Activated naive CD4-positive, alpha-beta T cell treated with anti-CD3 and anti-CD28 coated beads, Interleukin-2, amount 50 U/mL, for 72 hours (primary cell): ENCODE measurements at regions not wholly inside any gene's neighbourhood (a gene's known extent, or its start where the extent isn't known, plus 50 kb on each side); places are given as distances from the start of the nearest gene placed in this dataset.
"Not testable (repeated sequence)": the region's sequence is repeated elsewhere in the genome, so short reads cannot be mapped to it uniquely, and the experiment has no call there.

Source experiments
- ATAC-seq, 2 donors: fragments of 150-1000 bp; cut with Tn5 transposase; 2 replicates each; pipeline ENCODE4 v1.10.0; 2021; ENCODE audit warnings: mild to moderate bottlenecking in 2 of 2, moderate library complexity in 2 of 2
- DNase-seq, 2 donors: peaks; one replicate each; pipeline ENCODE4 v3.0.0; 2021 to 2022; ENCODE audit warnings: low spot score in 2 of 2
- H3K27ac Mint-ChIP-seq, 2 donors: one replicate each; pipeline ENCODE4 v1.8.0; 2022; ENCODE audit warnings: mild to moderate bottlenecking in 2 of 2, mixed read lengths in 2 of 2
- H3K36me3 Mint-ChIP-seq, 2 donors: one replicate each; pipeline ENCODE4 v1.8.0; 2022; ENCODE audit warnings: mixed read lengths in 2 of 2
- H3K9me3 Mint-ChIP-seq, 2 donors: one replicate each; pipeline ENCODE4 v1.8.0; 2022; ENCODE audit warnings: mixed read lengths in 2 of 2

- DNase-seq (no peak), ATAC-seq (no peak)
- Mint-ChIP-seq H3K36me3 (no peaks in the 10 kb centered on the region), H3K9me3 (peaks cover 4 to 20% of the 10 kb centered on the region in 2 donors), H3K27ac (no peak overlapping the region)
These were observed 435.4 kb upstream of the TENM3 start for GRCh38 chr4:181807771-181808170.

GRCh38 chr4:181810711-181811110, 432.5 kb upstream of the TENM3 start:
- Mint-ChIP-seq H3K9me3 (peaks cover 8 to 18% of the 10 kb centered on the region in 2 donors), H3K27ac (no peak overlapping the region), H3K36me3 (no peaks in the 10 kb centered on the region)
- no peak for ATAC-seq
- DNase-seq = no peak

GRCh38 chr4:181811550-181811949, 431.7 kb upstream of the TENM3 start:
- not testable (repeated sequence) for H3K36me3 Mint-ChIP-seq, DNase-seq, H3K27ac Mint-ChIP-seq, ATAC-seq
- peaks cover 11 to 14% of the 10 kb centered on the region in 2 donors for H3K9me3 Mint-ChIP-seq

- DNase-seq (no peak), ATAC-seq (no peak)
- no peaks in the 10 kb centered on the region for H3K36me3 Mint-ChIP-seq
- no peak overlapping the region for H3K27ac Mint-ChIP-seq
- H3K9me3 Mint-ChIP-seq = peaks cover 4% of the 10 kb centered on the region in 2 donors
These were observed 423.3 kb upstream of the TENM3 start for GRCh38 chr4:181819946-181820345.

GRCh38 chr4:181820553-181820952, 422.6 kb upstream of the TENM3 start:
- no peak for ATAC-seq
- no peak overlapping the region for H3K27ac Mint-ChIP-seq
- peaks cover 4% of the 10 kb centered on the region in 2 donors for H3K9me3 Mint-ChIP-seq
- DNase-seq = no peak
- no peaks in the 10 kb centered on the region for H3K36me3 Mint-ChIP-seq

- no peaks in the 10 kb centered on the region for H3K36me3 Mint-ChIP-seq
- no peak overlapping the region for H3K27ac Mint-ChIP-seq
- DNase-seq (no peak), ATAC-seq (no peak)
- H3K9me3 Mint-ChIP-seq = peaks cover 0 to 4% of the 10 kb centered on the region in 2 donors
These were observed 421.9 kb upstream of the TENM3 start for GRCh38 chr4:181821039-181822004.

GRCh38 chr4:181822005-181822375, 421.2 kb upstream of the TENM3 start:
- Mint-ChIP-seq H3K9me3 (peaks cover 0 to 4% of the 10 kb centered on the region in 2 donors), H3K27ac (no peak overlapping the region), H3K36me3 (no peaks in the 10 kb centered on the region)
- no peak for DNase-seq
- ATAC-seq = no peak

GRCh38 chr4:181823183-181823582, 420.0 kb upstream of the TENM3 start:
- H3K9me3 Mint-ChIP-seq = peaks cover 0 to 4% of the 10 kb centered on the region in 2 donors
- no peaks in the 10 kb centered on the region for H3K36me3 Mint-ChIP-seq
- ATAC-seq (no peak), DNase-seq (no peak)
- H3K27ac Mint-ChIP-seq = no peak overlapping the region

GRCh38 chr4:181823645-181824044, 419.6 kb upstream of the TENM3 start:
- DNase-seq (no peak), ATAC-seq (no peak)
- H3K9me3 Mint-ChIP-seq = peaks cover 0 to 5% of the 10 kb centered on the region in 2 donors
- no peaks in the 10 kb centered on the region for H3K36me3 Mint-ChIP-seq
- no peak overlapping the region for H3K27ac Mint-ChIP-seq

GRCh38 chr4:181825564-181825963, 417.6 kb upstream of the TENM3 start:
- no peak for ATAC-seq
- Mint-ChIP-seq H3K9me3 (peaks cover 0 to 18% of the 10 kb centered on the region in 2 donors), H3K36me3 (no peaks in the 10 kb centered on the region), H3K27ac (no peak overlapping the region)
- no peak for DNase-seq

- H3K9me3 Mint-ChIP-seq = peaks cover 0 to 18% of the 10 kb centered on the region in 2 donors
- no peak overlapping the region for H3K27ac Mint-ChIP-seq
- DNase-seq (no peak), ATAC-seq (no peak)
- no peaks in the 10 kb centered on the region for H3K36me3 Mint-ChIP-seq
These were observed 416.0 kb upstream of the TENM3 start for GRCh38 chr4:181827246-181827645.

GRCh38 chr4:181830404-181831035, 412.7 kb upstream of the TENM3 start:
- DNase-seq = no peak
- no peak overlapping the region for H3K27ac Mint-ChIP-seq
- H3K9me3 Mint-ChIP-seq = peaks cover 0 to 25% of the 10 kb centered on the region in 2 donors
- H3K36me3 Mint-ChIP-seq = no peaks in the 10 kb centered on the region
- no peak for ATAC-seq

GRCh38 chr4:181834071-181834470, 409.1 kb upstream of the TENM3 start:
- DNase-seq = no peak
- no peak for ATAC-seq
- no peaks in the 10 kb centered on the region for H3K36me3 Mint-ChIP-seq
- H3K9me3 Mint-ChIP-seq = peaks cover 0 to 20% of the 10 kb centered on the region in 2 donors
- H3K27ac Mint-ChIP-seq = no peak overlapping the region

GRCh38 chr4:181835348-181835747, 407.9 kb upstream of the TENM3 start:
- H3K9me3 Mint-ChIP-seq = peaks cover 0 to 11% of the 10 kb centered on the region in 2 donors
- DNase-seq (no peak), ATAC-seq (no peak)
- H3K36me3 Mint-ChIP-seq = no peaks in the 10 kb centered on the region
- H3K27ac Mint-ChIP-seq = no peak overlapping the region

GRCh38 chr4:181838253-181838652, 404.9 kb upstream of the TENM3 start:
- Mint-ChIP-seq H3K36me3 (no peaks in the 10 kb centered on the region), H3K27ac (no peak overlapping the region), H3K9me3 (peaks cover 0 to 9% of the 10 kb centered on the region in 2 donors)
- DNase-seq (no peak), ATAC-seq (no peak)

GRCh38 chr4:181843797-181844196, 399.4 kb upstream of the TENM3 start:
- not testable (repeated sequence) for ATAC-seq, DNase-seq, H3K27ac Mint-ChIP-seq, H3K9me3 Mint-ChIP-seq, H3K36me3 Mint-ChIP-seq

- Mint-ChIP-seq H3K36me3 (no peaks in the 10 kb centered on the region), H3K27ac (no peak overlapping the region), H3K9me3 (peaks cover 0 to 3% of the 10 kb centered on the region in 2 donors)
- ATAC-seq (no peak), DNase-seq (no peak)
These were observed 397.6 kb upstream of the TENM3 start for GRCh38 chr4:181845617-181846016.
